Upper lobe of left lung (tissue), 4 donors: ENCODE measurements at regions not wholly inside any gene's neighbourhood (a gene's known extent, or its start where the extent isn't known, plus 50 kb on each side); places are given as distances from the start of the nearest gene placed in this dataset.

Source experiments
- EP300 ChIP-seq, 4 donors: sonication (generic); formaldehyde crosslinking; IDR thresholded peaks; one replicate each; pipeline ENCODE4 v1.5.1; 2017; ENCODE audit warnings: antibody characterized with exemption in 4 of 4, control low read depth in 2 of 4
- POLR2A ChIP-seq, 4 donors: fragments of 450-650 bp; IDR thresholded peaks; one replicate each; pipeline ENCODE4 v1.5.1; 2016 to 2017; ENCODE audit warnings: antibody characterized with exemption in 4 of 4, mild to moderate bottlenecking in 2 of 4
- TF ChIP-seq, protein P1 (sequence below), 6 experiments: fragments of 450-650 bp in 4 of 6; fragments of 200-600 bp in 2 of 6; sonication (generic) in 2 of 6; IDR thresholded peaks; one replicate each; pipeline ENCODE4 v1.5.1; 2016 to 2019; ENCODE audit warnings: antibody characterized with exemption in 6 of 6

DNA sequence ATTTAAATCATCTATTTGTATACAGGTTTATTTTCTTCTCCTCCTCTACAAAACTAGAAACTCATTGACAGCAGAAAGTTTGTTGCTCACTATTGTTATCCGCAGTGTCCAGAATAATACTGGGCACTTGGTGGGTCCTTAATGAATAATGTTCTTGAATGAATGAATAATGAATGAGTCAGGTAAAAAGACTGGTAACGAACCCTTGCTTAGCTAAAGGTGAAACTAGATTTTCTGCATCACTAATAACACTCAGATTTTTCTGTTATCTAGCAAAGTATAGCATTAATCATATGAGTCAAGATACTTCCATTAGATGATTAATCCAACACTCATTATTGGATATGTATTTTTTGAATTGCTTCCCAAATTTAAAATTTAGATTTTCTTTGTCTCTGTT is 953.2 kb downstream of the SORCS3 start:
- TF ChIP-seq, protein P1, sequence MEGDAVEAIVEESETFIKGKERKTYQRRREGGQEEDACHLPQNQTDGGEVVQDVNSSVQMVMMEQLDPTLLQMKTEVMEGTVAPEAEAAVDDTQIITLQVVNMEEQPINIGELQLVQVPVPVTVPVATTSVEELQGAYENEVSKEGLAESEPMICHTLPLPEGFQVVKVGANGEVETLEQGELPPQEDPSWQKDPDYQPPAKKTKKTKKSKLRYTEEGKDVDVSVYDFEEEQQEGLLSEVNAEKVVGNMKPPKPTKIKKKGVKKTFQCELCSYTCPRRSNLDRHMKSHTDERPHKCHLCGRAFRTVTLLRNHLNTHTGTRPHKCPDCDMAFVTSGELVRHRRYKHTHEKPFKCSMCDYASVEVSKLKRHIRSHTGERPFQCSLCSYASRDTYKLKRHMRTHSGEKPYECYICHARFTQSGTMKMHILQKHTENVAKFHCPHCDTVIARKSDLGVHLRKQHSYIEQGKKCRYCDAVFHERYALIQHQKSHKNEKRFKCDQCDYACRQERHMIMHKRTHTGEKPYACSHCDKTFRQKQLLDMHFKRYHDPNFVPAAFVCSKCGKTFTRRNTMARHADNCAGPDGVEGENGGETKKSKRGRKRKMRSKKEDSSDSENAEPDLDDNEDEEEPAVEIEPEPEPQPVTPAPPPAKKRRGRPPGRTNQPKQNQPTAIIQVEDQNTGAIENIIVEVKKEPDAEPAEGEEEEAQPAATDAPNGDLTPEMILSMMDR (IDR thresholded peaks at IDR 0.05) = no peak
- TF ChIP-seq POLR2A (IDR thresholded peaks at IDR 0.05) (no peak), EP300 (IDR thresholded peaks at IDR 0.05) (no peak)
